ENCODE measurements at regions not wholly inside any gene's neighbourhood (a gene's known extent, or its start where the extent isn't known, plus 50 kb on each side); places are given as distances from the start of the nearest gene placed in this dataset.

- Histone ChIP-seq H3K4me2 (ENCODE audit: low read length) (no peak overlapping the region), H3K4me1 (ENCODE audit: insufficient read depth, low read length, poor library complexity, severe bottlenecking) (no peaks in the 10 kb centered on the region), H2AFZ (ENCODE audit: low read length) (no peak overlapping the region), H3K27ac (ENCODE audit: low read depth, low read length, poor library complexity, severe bottlenecking) (no peak overlapping the region), H3K9me2 (ENCODE audit: insufficient read depth, low read length) (no peaks in the 10 kb centered on the region), H3K4me3 (ENCODE audit: low read depth, low read length, poor library complexity, severe bottlenecking) (no peak overlapping the region), H3K9me3 (ENCODE audit: low read length) (no peaks in the 10 kb centered on the region), H4K20me1 (ENCODE audit: insufficient read depth, low read length) (no peaks in the 10 kb centered on the region), H3K79me2 (ENCODE audit: insufficient read depth, low read depth, low read length) (no peaks in the 10 kb centered on the region), H3K36me3 (ENCODE audit: insufficient read depth, low read length) (no peaks in the 10 kb centered on the region)
- CTCF ChIA-PET (ENCODE audit: unreplicated experiment), result no interaction called here
- no TSS peak for BruUV-seq (replicated peaks)
- intact Hi-C loops (cut with micrococcal nuclease; ENCODE audit: unreplicated experiment), result no loop called here
- POLR2A ChIA-PET, result no interaction called here
- TF ChIP-seq EZH2phosphoT487 (IDR thresholded peaks at IDR 0.05; ENCODE audit: borderline replicate concordance, low read depth, low read length), result no peak
- no peak for TF ChIP-seq CTCF (conservative IDR thresholded peaks at IDR 0.05; ENCODE audit: low read length)
- DNase-seq (ENCODE audit: low spot score), result no peak
Observed at GRCh38 chr16:5776876-5777275, 679.3 kb upstream of the EEF2KMT start.

- Histone ChIP-seq H2AFZ (ENCODE audit: low read length) (no peak overlapping the region), H3K79me2 (ENCODE audit: insufficient read depth, low read depth, low read length) (no peaks in the 10 kb centered on the region), H3K4me3 (ENCODE audit: low read depth, low read length, poor library complexity, severe bottlenecking) (no peak overlapping the region), H3K4me2 (ENCODE audit: low read length) (no peak overlapping the region), H3K9me2 (ENCODE audit: insufficient read depth, low read length) (no peaks in the 10 kb centered on the region), H3K36me3 (ENCODE audit: insufficient read depth, low read length) (no peaks in the 10 kb centered on the region), H3K27ac (ENCODE audit: low read depth, low read length, poor library complexity, severe bottlenecking) (no peak overlapping the region), H4K20me1 (ENCODE audit: insufficient read depth, low read length) (no peaks in the 10 kb centered on the region), H3K4me1 (ENCODE audit: insufficient read depth, low read length, poor library complexity, severe bottlenecking) (no peaks in the 10 kb centered on the region), H3K9me3 (ENCODE audit: low read length) (no peaks in the 10 kb centered on the region)
- no peak for DNase-seq (ENCODE audit: low spot score)
- TF ChIP-seq EZH2phosphoT487 (IDR thresholded peaks at IDR 0.05; ENCODE audit: borderline replicate concordance, low read depth, low read length) (no peak), CTCF (conservative IDR thresholded peaks at IDR 0.05; ENCODE audit: low read length) (no peak)
- ChIA-PET CTCF (ENCODE audit: unreplicated experiment) (no interaction called here), POLR2A (no interaction called here)
- intact Hi-C loops (cut with micrococcal nuclease; ENCODE audit: unreplicated experiment), result no loop called here
- no TSS peak for BruUV-seq (replicated peaks)
Observed at GRCh38 chr16:5775916-5776315, 678.3 kb upstream of the EEF2KMT start.

- no peaks in the 10 kb centered on the region for H4K20me1 ChIP-seq (ENCODE audit: insufficient read depth, low read length)
- no TSS peak for BruUV-seq (replicated peaks)
- no peak overlapping the region for H3K4me3 ChIP-seq (ENCODE audit: low read depth, low read length, poor library complexity, severe bottlenecking)
- no peak overlapping the region for H3K4me2 ChIP-seq (ENCODE audit: low read length)
- H2AFZ ChIP-seq (ENCODE audit: low read length), result no peak overlapping the region
- ChIA-PET CTCF (ENCODE audit: unreplicated experiment) (no interaction called here), POLR2A (no interaction called here)
- no peak overlapping the region for H3K27ac ChIP-seq (ENCODE audit: low read depth, low read length, poor library complexity, severe bottlenecking)
- H3K36me3 ChIP-seq (ENCODE audit: insufficient read depth, low read length), result no peaks in the 10 kb centered on the region
- no peak for DNase-seq (ENCODE audit: low spot score)
- H3K79me2 ChIP-seq (ENCODE audit: insufficient read depth, low read depth, low read length), result no peaks in the 10 kb centered on the region
- H3K9me3 ChIP-seq (ENCODE audit: low read length), result no peaks in the 10 kb centered on the region
- TF ChIP-seq CTCF (conservative IDR thresholded peaks at IDR 0.05; ENCODE audit: low read length) (no peak), EZH2phosphoT487 (IDR thresholded peaks at IDR 0.05; ENCODE audit: borderline replicate concordance, low read depth, low read length) (no peak)
- H3K4me1 ChIP-seq (ENCODE audit: insufficient read depth, low read length, poor library complexity, severe bottlenecking), result no peaks in the 10 kb centered on the region
- intact Hi-C loops (cut with micrococcal nuclease; ENCODE audit: unreplicated experiment), result no loop called here
- H3K9me2 ChIP-seq (ENCODE audit: insufficient read depth, low read length), result no peaks in the 10 kb centered on the region
Observed at GRCh38 chr16:5770118-5770517, 672.5 kb upstream of the EEF2KMT start.
